Prostate gland (tissue), 2 donors: ENCODE measurements at regions not wholly inside any gene's neighbourhood (a gene's known extent, or its start where the extent isn't known, plus 50 kb on each side); places are given as distances from the start of the nearest gene placed in this dataset.

Source experiments
- CTCF ChIP-seq, 4 experiments: fragments of 200-600 bp in 2 of 4; fragments of 450-650 bp in 2 of 4; sonication (generic) in 2 of 4; IDR thresholded peaks; 1 replicate in 3 of 4; 2 replicates in 1 of 4; pipeline ENCODE4 v1.5.1; 2016 to 2019; ENCODE audit warnings: antibody characterized with exemption in 4 of 4, mild to moderate bottlenecking in 2 of 4, moderate library complexity in 2 of 4
- POLR2A ChIP-seq: fragments of 450-650 bp; IDR thresholded peaks from one replicate; pipeline ENCODE4 v1.6.1; 2016; ENCODE audit warnings: antibody characterized with exemption, mild to moderate bottlenecking

GRCh38 chr11:122179961-122180834, 64.2 kb upstream of the BLID start:
- TF ChIP-seq CTCF (IDR thresholded peaks at IDR 0.05): no peak
- no peak for TF ChIP-seq POLR2A
